Left ventricle myocardium inferior (tissue), 1 donor: ENCODE measurements at regions not wholly inside any gene's neighbourhood (a gene's known extent, or its start where the extent isn't known, plus 50 kb on each side); places are given as distances from the start of the nearest gene placed in this dataset.
A peak's percentile ranks its signal among the peaks of the same experiment; 100 is the strongest.
"Not testable (repeated sequence)": the region's sequence is repeated elsewhere in the genome, so short reads cannot be mapped to it uniquely, and the experiment has no call there.

ENCODE experiments used
- DNase-seq: peaks from one replicate; pipeline ENCODE4 v3.0.0-alpha.2; 2020
- H3K27ac ChIP-seq: fragments of 200-600 bp; replicated peaks from 2 replicates; pipeline ENCODE4 v1.8.0; 2021
- H3K27me3 ChIP-seq: fragments of 200-600 bp; 2 replicates; pipeline ENCODE4 v1.8.0; 2021; ENCODE audit warnings: low read depth
- H3K36me3 ChIP-seq: fragments of 200-600 bp; 2 replicates; pipeline ENCODE4 v1.8.0; 2021
- H3K4me1 ChIP-seq: fragments of 200-600 bp; 2 replicates; pipeline ENCODE4 v1.8.0; 2021
- H3K4me3 ChIP-seq: fragments of 200-600 bp; 2 replicates; pipeline ENCODE4 v1.8.0; 2021; ENCODE audit warnings: mild to moderate bottlenecking, moderate library complexity
- H3K9me3 ChIP-seq: fragments of 200-600 bp; replicated peaks from 2 replicates; pipeline ENCODE4 v1.8.0; 2021
- intact Hi-C: fragments of 100-400 bp; cut with micrococcal nuclease; formaldehyde crosslinking; loops from one replicate; pipeline ENCODE4 v1.11.0; 2022
- TF ChIP-seq, protein P1 (sequence below): fragments of 200-600 bp; IDR thresholded peaks from 2 replicates; pipeline ENCODE4 v1.8.0; 2021; ENCODE audit warnings: antibody characterized with exemption, mild to moderate bottlenecking, borderline replicate concordance
- donor health status: DM: no; HTN: yes; CAD: no; lungs with severe emphysema.

GRCh38 chr9:78144008-78144381 lies 91.9 kb upstream of the CEP78 start:
- Histone ChIP-seq H3K4me3 (no peak overlapping the region), H3K27ac (no peak overlapping the region), H3K4me1 (no peaks in the 10 kb centered on the region), H3K9me3 (peaks cover 41% of the 10 kb centered on the region), H3K27me3 (no peaks in the 10 kb centered on the region), H3K36me3 (no peaks in the 10 kb centered on the region)
- TF ChIP-seq, protein P1, sequence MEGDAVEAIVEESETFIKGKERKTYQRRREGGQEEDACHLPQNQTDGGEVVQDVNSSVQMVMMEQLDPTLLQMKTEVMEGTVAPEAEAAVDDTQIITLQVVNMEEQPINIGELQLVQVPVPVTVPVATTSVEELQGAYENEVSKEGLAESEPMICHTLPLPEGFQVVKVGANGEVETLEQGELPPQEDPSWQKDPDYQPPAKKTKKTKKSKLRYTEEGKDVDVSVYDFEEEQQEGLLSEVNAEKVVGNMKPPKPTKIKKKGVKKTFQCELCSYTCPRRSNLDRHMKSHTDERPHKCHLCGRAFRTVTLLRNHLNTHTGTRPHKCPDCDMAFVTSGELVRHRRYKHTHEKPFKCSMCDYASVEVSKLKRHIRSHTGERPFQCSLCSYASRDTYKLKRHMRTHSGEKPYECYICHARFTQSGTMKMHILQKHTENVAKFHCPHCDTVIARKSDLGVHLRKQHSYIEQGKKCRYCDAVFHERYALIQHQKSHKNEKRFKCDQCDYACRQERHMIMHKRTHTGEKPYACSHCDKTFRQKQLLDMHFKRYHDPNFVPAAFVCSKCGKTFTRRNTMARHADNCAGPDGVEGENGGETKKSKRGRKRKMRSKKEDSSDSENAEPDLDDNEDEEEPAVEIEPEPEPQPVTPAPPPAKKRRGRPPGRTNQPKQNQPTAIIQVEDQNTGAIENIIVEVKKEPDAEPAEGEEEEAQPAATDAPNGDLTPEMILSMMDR: no peak
- intact Hi-C loops: no loop called here
- DNase-seq: no peak

DNA sequence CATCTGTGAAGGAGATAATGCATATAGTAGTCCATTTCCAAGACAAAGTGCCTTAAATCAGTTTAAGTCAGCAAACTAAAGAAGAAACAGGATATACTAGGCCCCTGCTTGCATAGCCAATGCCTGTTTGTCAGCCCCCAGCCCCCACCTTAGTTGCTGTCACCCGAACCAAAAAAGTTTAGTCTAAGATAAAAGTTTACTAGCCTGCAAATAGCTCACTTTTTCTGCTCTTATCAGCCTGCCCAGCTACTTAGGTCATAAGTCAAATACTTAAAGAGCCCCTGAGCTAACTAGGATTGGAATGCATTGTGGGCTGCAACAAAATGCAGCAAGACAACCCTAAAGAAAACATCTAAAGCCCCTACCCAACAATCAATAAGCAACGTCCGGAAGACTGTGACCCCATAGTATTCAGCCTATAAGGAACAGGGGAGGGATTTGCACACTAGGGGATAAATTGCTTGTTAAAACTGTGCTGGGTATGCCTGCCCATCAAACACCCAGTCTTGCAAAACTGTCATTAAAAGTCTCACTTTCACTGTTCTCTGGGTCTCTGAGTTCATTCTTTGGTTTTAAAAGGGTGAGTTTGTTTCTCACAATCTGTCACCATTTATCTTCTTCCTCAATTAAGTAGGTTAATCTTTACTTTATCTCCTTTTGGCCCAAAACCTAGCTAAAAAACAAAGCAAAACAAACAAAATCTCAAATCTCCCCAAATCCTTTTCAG lies 92.4 kb upstream of the CEP78 start:
- Histone ChIP-seq H3K4me1 (no peaks in the 10 kb centered on the region), H3K9me3 (peaks cover 41% of the 10 kb centered on the region), H3K4me3 (no peak overlapping the region), H3K27ac (no peak overlapping the region), H3K27me3 (no peaks in the 10 kb centered on the region), H3K36me3 (no peaks in the 10 kb centered on the region)
- intact Hi-C loops: no loop called here
- TF ChIP-seq, protein P1: no peak
- DNase-seq: no peak

GRCh38 chr9:78142264-78142663 lies 93.6 kb upstream of the CEP78 start:
- intact Hi-C loops, H3K27me3 ChIP-seq, H3K4me3 ChIP-seq, DNase-seq, H3K4me1 ChIP-seq, H3K27ac ChIP-seq, H3K36me3 ChIP-seq: not testable (repeated sequence)
- H3K9me3 ChIP-seq: peaks cover 48% of the 10 kb centered on the region

DNA sequence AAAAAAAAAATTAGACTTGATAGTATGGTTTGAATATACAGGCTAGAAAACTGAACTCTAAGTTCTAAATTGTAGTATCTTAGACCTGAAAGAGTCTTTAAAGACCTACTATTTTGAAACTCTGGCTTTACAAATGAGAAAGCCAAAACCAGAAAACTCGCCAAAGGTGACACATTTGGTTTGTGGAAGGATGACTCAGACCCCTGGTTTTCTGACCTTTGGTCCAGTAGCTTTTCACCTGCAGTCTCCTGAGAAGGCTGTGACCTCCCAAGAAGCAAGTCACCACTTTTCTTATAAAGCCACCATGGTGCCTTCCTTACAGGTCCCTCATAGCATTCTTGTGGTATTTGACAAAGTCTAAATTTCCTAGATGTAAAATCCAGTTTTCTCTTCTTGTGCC lies 102.1 kb upstream of the CEP78 start:
- peaks cover 7% of the 10 kb centered on the region for H3K9me3 ChIP-seq
- no peak for DNase-seq
- TF ChIP-seq, protein P1: no peak
- no peaks in the 10 kb centered on the region for H3K4me1 ChIP-seq
- H3K27me3 ChIP-seq: peaks cover 2% of the 10 kb centered on the region
- no peak overlapping the region for H3K4me3 ChIP-seq
- no peak overlapping the region for H3K27ac ChIP-seq
- no peaks in the 10 kb centered on the region for H3K36me3 ChIP-seq
- intact Hi-C loops: no loop called here

DNA sequence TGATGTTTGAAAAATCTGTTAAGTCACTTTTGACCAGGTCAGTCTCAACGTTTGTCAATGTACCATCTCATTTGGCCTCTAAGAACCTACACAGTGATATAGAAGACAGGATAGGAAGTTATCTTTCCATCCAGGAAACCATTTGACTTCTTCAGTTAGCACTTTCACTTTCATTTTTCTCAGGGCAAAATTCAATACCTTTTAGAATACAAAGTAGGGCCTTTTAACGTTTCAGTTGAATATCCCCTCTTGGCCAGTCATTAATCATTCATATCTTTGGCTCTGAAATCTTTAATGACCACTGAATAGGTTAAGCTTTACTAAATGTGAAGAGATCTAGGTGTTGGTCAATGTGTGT lies 101.1 kb upstream of the GNAQ start:
- Histone ChIP-seq H3K27ac (no peak overlapping the region), H3K36me3 (no peaks in the 10 kb centered on the region), H3K9me3 (peaks cover under 1% of the 10 kb centered on the region), H3K4me3 (peak overlapping the region; percentile 18), H3K27me3 (peaks cover 9% of the 10 kb centered on the region), H3K4me1 (no peaks in the 10 kb centered on the region)
- intact Hi-C loops: no loop called here
- DNase-seq: no peak
- TF ChIP-seq, protein P1: no peak

- no peaks in the 10 kb centered on the region for H3K36me3 ChIP-seq
- H3K4me1 ChIP-seq: no peaks in the 10 kb centered on the region
- H3K27ac ChIP-seq: no peak overlapping the region
- TF ChIP-seq, protein P1: no peak
- intact Hi-C loops: no loop called here
- H3K4me3 ChIP-seq: peak overlapping the region; percentile 18
- H3K9me3 ChIP-seq: no peaks in the 10 kb centered on the region
- H3K27me3 ChIP-seq: peaks cover 14% of the 10 kb centered on the region
- no peak for DNase-seq
These were observed 100.5 kb upstream of the GNAQ start for GRCh38 chr9:78131969-78132700.
